ENCODE measurements at regions not wholly inside any gene's neighbourhood (a gene's known extent, or its start where the extent isn't known, plus 50 kb on each side); places are given as distances from the start of the nearest gene placed in this dataset.

DNA sequence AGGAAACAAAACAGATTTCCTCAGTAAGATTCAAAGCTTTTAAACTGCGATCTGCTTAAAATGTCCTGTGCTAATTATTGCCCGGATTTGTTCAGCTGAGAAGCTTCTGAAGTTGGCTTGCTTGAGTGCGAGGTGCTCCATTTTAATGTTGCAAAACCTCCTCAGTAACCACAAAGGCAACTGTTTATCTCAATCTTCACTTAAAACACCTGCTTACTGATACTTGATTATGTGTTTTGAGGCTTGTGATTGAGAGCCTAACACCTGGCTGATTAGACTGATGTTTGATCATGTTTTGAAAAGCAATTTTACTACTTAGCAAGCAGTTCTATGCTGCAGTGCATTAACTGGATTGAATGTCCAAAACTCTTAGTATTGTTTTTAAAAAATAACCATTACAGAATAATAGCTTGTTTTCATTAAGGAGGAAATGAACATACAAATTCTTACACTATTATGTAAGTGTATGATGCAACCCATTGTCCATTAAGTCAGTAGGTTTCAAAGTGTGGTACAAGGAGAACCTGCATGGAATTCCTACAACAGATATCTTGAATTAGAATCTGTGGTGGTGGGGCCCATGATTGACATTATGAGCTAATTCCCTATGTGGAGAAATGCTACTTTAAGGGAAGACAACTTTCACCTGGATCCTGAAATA lies 96.9 kb upstream of the FAM180A start:
- Mint-ChIP-seq H3K4me3 (no peak overlapping the region), H3K27me3 (ENCODE audit: insufficient read depth, low read depth, poor library complexity) (no peaks in the 10 kb centered on the region), H3K9me3 (no peaks in the 10 kb centered on the region; the same call in 2 of the 3 replicates), H3K27ac (no peak overlapping the region), H3K36me3 (ENCODE audit: low read depth) (no peaks in the 10 kb centered on the region), H3K4me1 (peaks cover 5% of the 10 kb centered on the region; the same call in 2 of the 3 replicates)
- Histone ChIP-seq H3K27me3 (ENCODE audit: insufficient read depth) (no peaks in the 10 kb centered on the region), H3K4me1 (ENCODE audit: insufficient read depth) (no peaks in the 10 kb centered on the region), H3K79me2 (replicated peaks; ENCODE audit: insufficient read depth) (no peaks in the 10 kb centered on the region), H2AFZ (no peak overlapping the region), H3K36me3 (ENCODE audit: insufficient read depth) (no peaks in the 10 kb centered on the region), H3K9me2 (ENCODE audit: insufficient read depth) (peaks cover 12% of the 10 kb centered on the region), H3K27ac (ENCODE audit: low read depth) (no peak overlapping the region), H4K20me1 (replicated peaks; ENCODE audit: insufficient read depth) (no peaks in the 10 kb centered on the region), H3F3A (replicated peaks; ENCODE audit: low read depth) (no peaks in the 10 kb centered on the region), H3K4me3 (no peak overlapping the region), H3K4me2 (no peak overlapping the region)
- no peak for DNase-seq (ENCODE audit: low spot score)
- ATAC-seq = no peak
- no peak for TF ChIP-seq ZNF331 (CRISPR knock-in tag; IDR thresholded peaks at IDR 0.05; ENCODE audit: low read depth)
- TF ChIP-seq, protein P1, sequence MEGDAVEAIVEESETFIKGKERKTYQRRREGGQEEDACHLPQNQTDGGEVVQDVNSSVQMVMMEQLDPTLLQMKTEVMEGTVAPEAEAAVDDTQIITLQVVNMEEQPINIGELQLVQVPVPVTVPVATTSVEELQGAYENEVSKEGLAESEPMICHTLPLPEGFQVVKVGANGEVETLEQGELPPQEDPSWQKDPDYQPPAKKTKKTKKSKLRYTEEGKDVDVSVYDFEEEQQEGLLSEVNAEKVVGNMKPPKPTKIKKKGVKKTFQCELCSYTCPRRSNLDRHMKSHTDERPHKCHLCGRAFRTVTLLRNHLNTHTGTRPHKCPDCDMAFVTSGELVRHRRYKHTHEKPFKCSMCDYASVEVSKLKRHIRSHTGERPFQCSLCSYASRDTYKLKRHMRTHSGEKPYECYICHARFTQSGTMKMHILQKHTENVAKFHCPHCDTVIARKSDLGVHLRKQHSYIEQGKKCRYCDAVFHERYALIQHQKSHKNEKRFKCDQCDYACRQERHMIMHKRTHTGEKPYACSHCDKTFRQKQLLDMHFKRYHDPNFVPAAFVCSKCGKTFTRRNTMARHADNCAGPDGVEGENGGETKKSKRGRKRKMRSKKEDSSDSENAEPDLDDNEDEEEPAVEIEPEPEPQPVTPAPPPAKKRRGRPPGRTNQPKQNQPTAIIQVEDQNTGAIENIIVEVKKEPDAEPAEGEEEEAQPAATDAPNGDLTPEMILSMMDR (conservative IDR thresholded peaks at IDR 0.05; ENCODE audit: low read depth in 2 of 2) = no peak
- TF ChIP-seq ZNF114 (CRISPR knock-in tag; IDR thresholded peaks at IDR 0.05) = no peak
- TF ChIP-seq, protein P2, sequence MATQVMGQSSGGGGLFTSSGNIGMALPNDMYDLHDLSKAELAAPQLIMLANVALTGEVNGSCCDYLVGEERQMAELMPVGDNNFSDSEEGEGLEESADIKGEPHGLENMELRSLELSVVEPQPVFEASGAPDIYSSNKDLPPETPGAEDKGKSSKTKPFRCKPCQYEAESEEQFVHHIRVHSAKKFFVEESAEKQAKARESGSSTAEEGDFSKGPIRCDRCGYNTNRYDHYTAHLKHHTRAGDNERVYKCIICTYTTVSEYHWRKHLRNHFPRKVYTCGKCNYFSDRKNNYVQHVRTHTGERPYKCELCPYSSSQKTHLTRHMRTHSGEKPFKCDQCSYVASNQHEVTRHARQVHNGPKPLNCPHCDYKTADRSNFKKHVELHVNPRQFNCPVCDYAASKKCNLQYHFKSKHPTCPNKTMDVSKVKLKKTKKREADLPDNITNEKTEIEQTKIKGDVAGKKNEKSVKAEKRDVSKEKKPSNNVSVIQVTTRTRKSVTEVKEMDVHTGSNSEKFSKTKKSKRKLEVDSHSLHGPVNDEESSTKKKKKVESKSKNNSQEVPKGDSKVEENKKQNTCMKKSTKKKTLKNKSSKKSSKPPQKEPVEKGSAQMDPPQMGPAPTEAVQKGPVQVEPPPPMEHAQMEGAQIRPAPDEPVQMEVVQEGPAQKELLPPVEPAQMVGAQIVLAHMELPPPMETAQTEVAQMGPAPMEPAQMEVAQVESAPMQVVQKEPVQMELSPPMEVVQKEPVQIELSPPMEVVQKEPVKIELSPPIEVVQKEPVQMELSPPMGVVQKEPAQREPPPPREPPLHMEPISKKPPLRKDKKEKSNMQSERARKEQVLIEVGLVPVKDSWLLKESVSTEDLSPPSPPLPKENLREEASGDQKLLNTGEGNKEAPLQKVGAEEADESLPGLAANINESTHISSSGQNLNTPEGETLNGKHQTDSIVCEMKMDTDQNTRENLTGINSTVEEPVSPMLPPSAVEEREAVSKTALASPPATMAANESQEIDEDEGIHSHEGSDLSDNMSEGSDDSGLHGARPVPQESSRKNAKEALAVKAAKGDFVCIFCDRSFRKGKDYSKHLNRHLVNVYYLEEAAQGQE (IDR thresholded peaks at IDR 0.05; ENCODE audit: unreplicated experiment) = no peak
- TF ChIP-seq POLR2AphosphoS5 (IDR thresholded peaks at IDR 0.05; ENCODE audit: low read depth) = no peak
- no peak for TF ChIP-seq STAT1 (IDR thresholded peaks at IDR 0.05; ENCODE audit: unreplicated experiment)
- TF ChIP-seq EZH2 (IDR thresholded peaks at IDR 0.05; ENCODE audit: low read depth, unreplicated experiment) = no peak
- TF ChIP-seq EZH2phosphoT487 (IDR thresholded peaks at IDR 0.05; ENCODE audit: unreplicated experiment) = no peak
- TF ChIP-seq JUNB (IDR thresholded peaks at IDR 0.05; ENCODE audit: unreplicated experiment) = no peak
- TF ChIP-seq CREB1 (CRISPR knock-in tag; IDR thresholded peaks at IDR 0.05; ENCODE audit: low read depth) = no peak
- TF ChIP-seq, protein P3, sequence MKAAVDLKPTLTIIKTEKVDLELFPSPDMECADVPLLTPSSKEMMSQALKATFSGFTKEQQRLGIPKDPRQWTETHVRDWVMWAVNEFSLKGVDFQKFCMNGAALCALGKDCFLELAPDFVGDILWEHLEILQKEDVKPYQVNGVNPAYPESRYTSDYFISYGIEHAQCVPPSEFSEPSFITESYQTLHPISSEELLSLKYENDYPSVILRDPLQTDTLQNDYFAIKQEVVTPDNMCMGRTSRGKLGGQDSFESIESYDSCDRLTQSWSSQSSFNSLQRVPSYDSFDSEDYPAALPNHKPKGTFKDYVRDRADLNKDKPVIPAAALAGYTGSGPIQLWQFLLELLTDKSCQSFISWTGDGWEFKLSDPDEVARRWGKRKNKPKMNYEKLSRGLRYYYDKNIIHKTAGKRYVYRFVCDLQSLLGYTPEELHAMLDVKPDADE (IDR thresholded peaks at IDR 0.05) = no peak
- TF ChIP-seq, protein P4, sequence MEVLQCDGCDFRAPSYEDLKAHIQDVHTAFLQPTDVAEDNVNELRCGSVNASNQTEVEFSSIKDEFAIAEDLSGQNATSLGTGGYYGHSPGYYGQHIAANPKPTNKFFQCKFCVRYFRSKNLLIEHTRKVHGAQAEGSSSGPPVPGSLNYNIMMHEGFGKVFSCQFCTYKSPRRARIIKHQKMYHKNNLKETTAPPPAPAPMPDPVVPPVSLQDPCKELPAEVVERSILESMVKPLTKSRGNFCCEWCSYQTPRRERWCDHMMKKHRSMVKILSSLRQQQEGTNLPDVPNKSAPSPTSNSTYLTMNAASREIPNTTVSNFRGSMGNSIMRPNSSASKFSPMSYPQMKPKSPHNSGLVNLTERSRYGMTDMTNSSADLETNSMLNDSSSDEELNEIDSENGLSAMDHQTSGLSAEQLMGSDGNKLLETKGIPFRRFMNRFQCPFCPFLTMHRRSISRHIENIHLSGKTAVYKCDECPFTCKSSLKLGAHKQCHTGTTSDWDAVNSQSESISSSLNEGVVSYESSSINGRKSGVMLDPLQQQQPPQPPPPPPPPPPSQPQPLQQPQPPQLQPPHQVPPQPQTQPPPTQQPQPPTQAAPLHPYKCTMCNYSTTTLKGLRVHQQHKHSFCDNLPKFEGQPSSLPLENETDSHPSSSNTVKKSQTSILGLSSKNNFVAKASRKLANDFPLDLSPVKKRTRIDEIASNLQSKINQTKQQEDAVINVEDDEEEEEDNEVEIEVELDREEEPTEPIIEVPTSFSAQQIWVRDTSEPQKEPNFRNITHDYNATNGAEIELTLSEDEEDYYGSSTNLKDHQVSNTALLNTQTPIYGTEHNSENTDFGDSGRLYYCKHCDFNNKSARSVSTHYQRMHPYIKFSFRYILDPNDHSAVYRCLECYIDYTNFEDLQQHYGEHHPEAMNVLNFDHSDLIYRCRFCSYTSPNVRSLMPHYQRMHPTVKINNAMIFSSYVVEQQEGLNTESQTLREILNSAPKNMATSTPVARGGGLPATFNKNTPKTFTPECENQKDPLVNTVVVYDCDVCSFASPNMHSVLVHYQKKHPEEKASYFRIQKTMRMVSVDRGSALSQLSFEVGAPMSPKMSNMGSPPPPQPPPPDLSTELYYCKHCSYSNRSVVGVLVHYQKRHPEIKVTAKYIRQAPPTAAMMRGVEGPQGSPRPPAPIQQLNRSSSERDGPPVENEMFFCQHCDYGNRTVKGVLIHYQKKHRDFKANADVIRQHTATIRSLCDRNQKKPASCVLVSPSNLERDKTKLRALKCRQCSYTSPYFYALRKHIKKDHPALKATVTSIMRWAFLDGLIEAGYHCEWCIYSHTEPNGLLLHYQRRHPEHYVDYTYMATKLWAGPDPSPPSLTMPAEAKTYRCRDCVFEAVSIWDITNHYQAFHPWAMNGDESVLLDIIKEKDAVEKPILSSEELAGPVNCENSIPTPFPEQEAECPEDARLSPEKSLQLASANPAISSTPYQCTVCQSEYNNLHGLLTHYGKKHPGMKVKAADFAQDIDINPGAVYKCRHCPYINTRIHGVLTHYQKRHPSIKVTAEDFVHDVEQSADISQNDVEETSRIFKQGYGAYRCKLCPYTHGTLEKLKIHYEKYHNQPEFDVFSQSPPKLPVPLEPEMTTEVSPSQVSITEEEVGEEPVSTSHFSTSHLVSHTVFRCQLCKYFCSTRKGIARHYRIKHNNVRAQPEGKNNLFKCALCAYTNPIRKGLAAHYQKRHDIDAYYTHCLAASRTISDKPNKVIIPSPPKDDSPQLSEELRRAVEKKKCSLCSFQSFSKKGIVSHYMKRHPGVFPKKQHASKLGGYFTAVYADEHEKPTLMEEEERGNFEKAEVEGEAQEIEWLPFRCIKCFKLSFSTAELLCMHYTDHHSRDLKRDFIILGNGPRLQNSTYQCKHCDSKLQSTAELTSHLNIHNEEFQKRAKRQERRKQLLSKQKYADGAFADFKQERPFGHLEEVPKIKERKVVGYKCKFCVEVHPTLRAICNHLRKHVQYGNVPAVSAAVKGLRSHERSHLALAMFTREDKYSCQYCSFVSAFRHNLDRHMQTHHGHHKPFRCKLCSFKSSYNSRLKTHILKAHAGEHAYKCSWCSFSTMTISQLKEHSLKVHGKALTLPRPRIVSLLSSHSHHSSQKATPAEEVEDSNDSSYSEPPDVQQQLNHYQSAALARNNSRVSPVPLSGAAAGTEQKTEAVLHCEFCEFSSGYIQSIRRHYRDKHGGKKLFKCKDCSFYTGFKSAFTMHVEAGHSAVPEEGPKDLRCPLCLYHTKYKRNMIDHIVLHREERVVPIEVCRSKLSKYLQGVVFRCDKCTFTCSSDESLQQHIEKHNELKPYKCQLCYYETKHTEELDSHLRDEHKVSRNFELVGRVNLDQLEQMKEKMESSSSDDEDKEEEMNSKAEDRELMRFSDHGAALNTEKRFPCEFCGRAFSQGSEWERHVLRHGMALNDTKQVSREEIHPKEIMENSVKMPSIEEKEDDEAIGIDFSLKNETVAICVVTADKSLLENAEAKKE (CRISPR knock-in tag; IDR thresholded peaks at IDR 0.05) = no peak
- TF ChIP-seq NANOG (IDR thresholded peaks at IDR 0.05; ENCODE audit: borderline replicate concordance) = no peak

All from GM23338 (cell line).